GM23338 (cell line): ENCODE measurements at regions not wholly inside any gene's neighbourhood (a gene's known extent, or its start where the extent isn't known, plus 50 kb on each side); places are given as distances from the start of the nearest gene placed in this dataset.

Source experiments
- ATAC-seq: fragments of 200-7000 bp; cut with Tn5 transposase; 3 replicates; pipeline ENCODE4 v1.9.1; 2020
- DNase-seq: peaks from one replicate; pipeline ENCODE4 v3.0.0-alpha.2; 2015; ENCODE audit warnings: low spot score
- H2AFZ ChIP-seq: fragments of 200-600 bp; sonication (generic); 2 replicates; pipeline ENCODE4 v1.8.0; 2016; ENCODE audit warnings: antibody characterized with exemption, mild to moderate bottlenecking, moderate library complexity
- H3F3A ChIP-seq: fragments of 200-600 bp; sonication (generic); replicated peaks from 2 replicates; pipeline ENCODE4 v1.8.0; 2017; ENCODE audit warnings: antibody characterized with exemption, mixed run types, low read depth
- H3K27ac ChIP-seq: fragments of 200-600 bp; sonication (generic); 2 replicates; pipeline ENCODE4 v1.6.1; 2016; ENCODE audit warnings: low read depth
- H3K27me3 ChIP-seq: fragments of 200-600 bp; sonication (generic); 2 replicates; pipeline ENCODE4 v1.8.0; 2016; ENCODE audit warnings: mild to moderate bottlenecking, mixed run types, moderate library complexity; ENCODE audit not compliant: insufficient read depth
- H3K36me3 ChIP-seq: fragments of 200-600 bp; sonication (generic); 2 replicates; pipeline ENCODE4 v1.8.0; 2016; ENCODE audit warnings: mild to moderate bottlenecking; ENCODE audit not compliant: insufficient read depth
- H3K4me1 ChIP-seq: fragments of 200-600 bp; sonication (generic); 2 replicates; pipeline ENCODE4 v1.8.0; 2016; ENCODE audit warnings: mild to moderate bottlenecking, moderate library complexity; ENCODE audit not compliant: insufficient read depth
- H3K4me2 ChIP-seq: fragments of 200-600 bp; sonication (generic); 2 replicates; pipeline ENCODE4 v1.7.1; 2017; ENCODE audit warnings: mixed run types
- H3K4me3 ChIP-seq: fragments of 200-600 bp; sonication (generic); 2 replicates; pipeline ENCODE4 v1.6.1; 2016; ENCODE audit warnings: mixed run types
- H3K79me2 ChIP-seq: fragments of 200-600 bp; sonication (generic); replicated peaks from 2 replicates; pipeline ENCODE4 v1.8.0; 2017; ENCODE audit warnings: mild to moderate bottlenecking; ENCODE audit not compliant: insufficient read depth
- H3K9me2 ChIP-seq: fragments of 200-600 bp; sonication (generic); 2 replicates; pipeline ENCODE4 v1.8.0; 2017; ENCODE audit not compliant: insufficient read depth
- H4K20me1 ChIP-seq: fragments of 200-600 bp; sonication (generic); replicated peaks from 2 replicates; pipeline ENCODE4 v1.8.0; 2017; ENCODE audit warnings: mild to moderate bottlenecking; ENCODE audit not compliant: insufficient read depth
- H3K27ac Mint-ChIP-seq: 2 replicates; pipeline ENCODE4 v1.8.0; 2020; ENCODE audit warnings: inconsistent platforms, mild to moderate bottlenecking, moderate library complexity, mixed read lengths
- H3K27me3 Mint-ChIP-seq: 3 replicates; pipeline ENCODE4 v1.8.0; 2022; ENCODE audit warnings: low read depth, mild to moderate bottlenecking, moderate library complexity, mixed read lengths, inconsistent platforms; ENCODE audit not compliant: insufficient read depth, poor library complexity
- H3K36me3 Mint-ChIP-seq: 3 replicates; pipeline ENCODE4 v1.8.0; 2021; ENCODE audit warnings: low read depth, mild to moderate bottlenecking, inconsistent platforms, moderate library complexity, mixed read lengths
- H3K4me1 Mint-ChIP-seq: 3 replicates; pipeline ENCODE4 v1.8.0; 2020; ENCODE audit warnings: mild to moderate bottlenecking, inconsistent platforms, mixed read lengths
- H3K4me3 Mint-ChIP-seq: 3 replicates; pipeline ENCODE4 v1.8.0; 2021; ENCODE audit warnings: moderate library complexity, mild to moderate bottlenecking, inconsistent platforms, mixed read lengths
- H3K9me3 Mint-ChIP-seq: 3 replicates; pipeline ENCODE4 v1.8.0; 2020; ENCODE audit warnings: moderate library complexity, mild to moderate bottlenecking, inconsistent platforms, mixed read lengths
- CREB1 ChIP-seq: fragments of 250-450 bp; sonication (Bioruptor Pico); IDR thresholded peaks from 2 replicates; pipeline ENCODE4 v1.5.0; 2020; ENCODE audit warnings: low read depth, mild to moderate bottlenecking, moderate library complexity
- ETS1 ChIP-seq: IDR thresholded peaks from 2 replicates; pipeline ENCODE4 v1.6.1; 2016; ENCODE audit warnings: antibody characterized with exemption
- EZH2 ChIP-seq: fragments of 200-600 bp; sonication (generic); IDR thresholded peaks from one replicate; pipeline ENCODE4 v1.8.0; 2017; ENCODE audit warnings: antibody characterized with exemption, mild to moderate bottlenecking, low read depth; ENCODE audit not compliant: unreplicated experiment
- EZH2phosphoT487 ChIP-seq: fragments of 200-600 bp; sonication (generic); IDR thresholded peaks from one replicate; pipeline ENCODE4 v1.8.1; 2018; ENCODE audit warnings: antibody characterized with exemption; ENCODE audit not compliant: unreplicated experiment
- JUNB ChIP-seq: IDR thresholded peaks from one replicate; pipeline ENCODE4 v1.6.1; 2016; ENCODE audit warnings: antibody characterized with exemption; ENCODE audit not compliant: unreplicated experiment
- NANOG ChIP-seq: IDR thresholded peaks from 2 replicates; pipeline ENCODE4 v1.6.1; 2016; ENCODE audit warnings: antibody characterized with exemption, borderline replicate concordance
- POLR2AphosphoS5 ChIP-seq: IDR thresholded peaks from 2 replicates; pipeline ENCODE4 v1.6.1; 2016; ENCODE audit warnings: antibody characterized with exemption, low read depth
- STAT1 ChIP-seq: IDR thresholded peaks from one replicate; pipeline ENCODE4 v1.6.1; 2016; ENCODE audit warnings: antibody characterized with exemption; ENCODE audit not compliant: unreplicated experiment
- ZNF331 ChIP-seq: fragments of 250-450 bp; sonication (Bioruptor Pico); IDR thresholded peaks from 2 replicates; pipeline ENCODE4 v1.5.0; 2020; ENCODE audit warnings: low read depth, mild to moderate bottlenecking, moderate library complexity
- TF ChIP-seq, protein P1 (sequence below): fragments of 250-450 bp; sonication (Bioruptor Pico); IDR thresholded peaks from 2 replicates; pipeline ENCODE4 v1.5.0; 2020; ENCODE audit warnings: mild to moderate bottlenecking, moderate library complexity
- TF ChIP-seq, protein P2 (sequence below), 2 experiments: fragments of 200-600 bp in 1 of 2; sonication (generic) in 1 of 2; conservative IDR thresholded peaks; 2 replicates each; pipeline versions ENCODE4 v1.5.1 to v1.6.1; 2016 to 2017; ENCODE audit warnings: antibody characterized with exemption in 2 of 2, low read depth in 2 of 2, mild to moderate bottlenecking in 2 of 2, moderate library complexity in 1 of 2

DNA sequence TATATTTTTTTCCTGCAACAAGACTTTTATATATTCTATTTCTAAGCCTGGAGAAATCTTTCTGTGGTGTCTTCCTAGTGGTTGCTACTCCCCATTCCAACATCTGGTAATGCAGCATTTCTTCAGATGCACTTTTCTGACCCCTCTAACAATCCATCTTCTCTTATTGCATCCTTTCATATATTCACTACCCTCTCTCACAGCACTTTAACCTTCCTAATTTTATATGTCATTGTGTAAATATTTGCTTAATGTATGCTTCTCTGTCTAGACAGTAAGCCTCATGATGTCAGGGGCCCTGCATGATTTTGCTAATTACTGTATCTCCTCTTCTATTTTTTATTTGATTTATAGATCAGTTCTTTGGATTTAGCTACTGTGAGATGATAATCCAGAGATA lies 701.6 kb downstream of the KCNA4 start:
- Mint-ChIP-seq H3K4me1 (no peaks in the 10 kb centered on the region), H3K27me3 (no peaks in the 10 kb centered on the region), H3K9me3 (no peaks in the 10 kb centered on the region), H3K36me3 (no peaks in the 10 kb centered on the region), H3K27ac (no peak overlapping the region), H3K4me3 (no peak overlapping the region)
- no peaks in the 10 kb centered on the region for H3K79me2 ChIP-seq
- TF ChIP-seq EZH2 = no peak
- no peak for TF ChIP-seq NANOG
- TF ChIP-seq, protein P1, sequence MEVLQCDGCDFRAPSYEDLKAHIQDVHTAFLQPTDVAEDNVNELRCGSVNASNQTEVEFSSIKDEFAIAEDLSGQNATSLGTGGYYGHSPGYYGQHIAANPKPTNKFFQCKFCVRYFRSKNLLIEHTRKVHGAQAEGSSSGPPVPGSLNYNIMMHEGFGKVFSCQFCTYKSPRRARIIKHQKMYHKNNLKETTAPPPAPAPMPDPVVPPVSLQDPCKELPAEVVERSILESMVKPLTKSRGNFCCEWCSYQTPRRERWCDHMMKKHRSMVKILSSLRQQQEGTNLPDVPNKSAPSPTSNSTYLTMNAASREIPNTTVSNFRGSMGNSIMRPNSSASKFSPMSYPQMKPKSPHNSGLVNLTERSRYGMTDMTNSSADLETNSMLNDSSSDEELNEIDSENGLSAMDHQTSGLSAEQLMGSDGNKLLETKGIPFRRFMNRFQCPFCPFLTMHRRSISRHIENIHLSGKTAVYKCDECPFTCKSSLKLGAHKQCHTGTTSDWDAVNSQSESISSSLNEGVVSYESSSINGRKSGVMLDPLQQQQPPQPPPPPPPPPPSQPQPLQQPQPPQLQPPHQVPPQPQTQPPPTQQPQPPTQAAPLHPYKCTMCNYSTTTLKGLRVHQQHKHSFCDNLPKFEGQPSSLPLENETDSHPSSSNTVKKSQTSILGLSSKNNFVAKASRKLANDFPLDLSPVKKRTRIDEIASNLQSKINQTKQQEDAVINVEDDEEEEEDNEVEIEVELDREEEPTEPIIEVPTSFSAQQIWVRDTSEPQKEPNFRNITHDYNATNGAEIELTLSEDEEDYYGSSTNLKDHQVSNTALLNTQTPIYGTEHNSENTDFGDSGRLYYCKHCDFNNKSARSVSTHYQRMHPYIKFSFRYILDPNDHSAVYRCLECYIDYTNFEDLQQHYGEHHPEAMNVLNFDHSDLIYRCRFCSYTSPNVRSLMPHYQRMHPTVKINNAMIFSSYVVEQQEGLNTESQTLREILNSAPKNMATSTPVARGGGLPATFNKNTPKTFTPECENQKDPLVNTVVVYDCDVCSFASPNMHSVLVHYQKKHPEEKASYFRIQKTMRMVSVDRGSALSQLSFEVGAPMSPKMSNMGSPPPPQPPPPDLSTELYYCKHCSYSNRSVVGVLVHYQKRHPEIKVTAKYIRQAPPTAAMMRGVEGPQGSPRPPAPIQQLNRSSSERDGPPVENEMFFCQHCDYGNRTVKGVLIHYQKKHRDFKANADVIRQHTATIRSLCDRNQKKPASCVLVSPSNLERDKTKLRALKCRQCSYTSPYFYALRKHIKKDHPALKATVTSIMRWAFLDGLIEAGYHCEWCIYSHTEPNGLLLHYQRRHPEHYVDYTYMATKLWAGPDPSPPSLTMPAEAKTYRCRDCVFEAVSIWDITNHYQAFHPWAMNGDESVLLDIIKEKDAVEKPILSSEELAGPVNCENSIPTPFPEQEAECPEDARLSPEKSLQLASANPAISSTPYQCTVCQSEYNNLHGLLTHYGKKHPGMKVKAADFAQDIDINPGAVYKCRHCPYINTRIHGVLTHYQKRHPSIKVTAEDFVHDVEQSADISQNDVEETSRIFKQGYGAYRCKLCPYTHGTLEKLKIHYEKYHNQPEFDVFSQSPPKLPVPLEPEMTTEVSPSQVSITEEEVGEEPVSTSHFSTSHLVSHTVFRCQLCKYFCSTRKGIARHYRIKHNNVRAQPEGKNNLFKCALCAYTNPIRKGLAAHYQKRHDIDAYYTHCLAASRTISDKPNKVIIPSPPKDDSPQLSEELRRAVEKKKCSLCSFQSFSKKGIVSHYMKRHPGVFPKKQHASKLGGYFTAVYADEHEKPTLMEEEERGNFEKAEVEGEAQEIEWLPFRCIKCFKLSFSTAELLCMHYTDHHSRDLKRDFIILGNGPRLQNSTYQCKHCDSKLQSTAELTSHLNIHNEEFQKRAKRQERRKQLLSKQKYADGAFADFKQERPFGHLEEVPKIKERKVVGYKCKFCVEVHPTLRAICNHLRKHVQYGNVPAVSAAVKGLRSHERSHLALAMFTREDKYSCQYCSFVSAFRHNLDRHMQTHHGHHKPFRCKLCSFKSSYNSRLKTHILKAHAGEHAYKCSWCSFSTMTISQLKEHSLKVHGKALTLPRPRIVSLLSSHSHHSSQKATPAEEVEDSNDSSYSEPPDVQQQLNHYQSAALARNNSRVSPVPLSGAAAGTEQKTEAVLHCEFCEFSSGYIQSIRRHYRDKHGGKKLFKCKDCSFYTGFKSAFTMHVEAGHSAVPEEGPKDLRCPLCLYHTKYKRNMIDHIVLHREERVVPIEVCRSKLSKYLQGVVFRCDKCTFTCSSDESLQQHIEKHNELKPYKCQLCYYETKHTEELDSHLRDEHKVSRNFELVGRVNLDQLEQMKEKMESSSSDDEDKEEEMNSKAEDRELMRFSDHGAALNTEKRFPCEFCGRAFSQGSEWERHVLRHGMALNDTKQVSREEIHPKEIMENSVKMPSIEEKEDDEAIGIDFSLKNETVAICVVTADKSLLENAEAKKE (CRISPR knock-in tag) = no peak
- no peak for TF ChIP-seq EZH2phosphoT487
- no peak for TF ChIP-seq JUNB
- no peak for TF ChIP-seq ETS1
- TF ChIP-seq, protein P2, sequence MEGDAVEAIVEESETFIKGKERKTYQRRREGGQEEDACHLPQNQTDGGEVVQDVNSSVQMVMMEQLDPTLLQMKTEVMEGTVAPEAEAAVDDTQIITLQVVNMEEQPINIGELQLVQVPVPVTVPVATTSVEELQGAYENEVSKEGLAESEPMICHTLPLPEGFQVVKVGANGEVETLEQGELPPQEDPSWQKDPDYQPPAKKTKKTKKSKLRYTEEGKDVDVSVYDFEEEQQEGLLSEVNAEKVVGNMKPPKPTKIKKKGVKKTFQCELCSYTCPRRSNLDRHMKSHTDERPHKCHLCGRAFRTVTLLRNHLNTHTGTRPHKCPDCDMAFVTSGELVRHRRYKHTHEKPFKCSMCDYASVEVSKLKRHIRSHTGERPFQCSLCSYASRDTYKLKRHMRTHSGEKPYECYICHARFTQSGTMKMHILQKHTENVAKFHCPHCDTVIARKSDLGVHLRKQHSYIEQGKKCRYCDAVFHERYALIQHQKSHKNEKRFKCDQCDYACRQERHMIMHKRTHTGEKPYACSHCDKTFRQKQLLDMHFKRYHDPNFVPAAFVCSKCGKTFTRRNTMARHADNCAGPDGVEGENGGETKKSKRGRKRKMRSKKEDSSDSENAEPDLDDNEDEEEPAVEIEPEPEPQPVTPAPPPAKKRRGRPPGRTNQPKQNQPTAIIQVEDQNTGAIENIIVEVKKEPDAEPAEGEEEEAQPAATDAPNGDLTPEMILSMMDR (conservative IDR thresholded peaks at IDR 0.05; ENCODE audit: low read depth in 2 of 2) = no peak
- no peak for TF ChIP-seq POLR2AphosphoS5
- no peak for TF ChIP-seq STAT1
- no peak for TF ChIP-seq ZNF331 (CRISPR knock-in tag)
- TF ChIP-seq CREB1 (CRISPR knock-in tag) = no peak
- no peaks in the 10 kb centered on the region for H3K27me3 ChIP-seq
- H3K36me3 ChIP-seq = no peaks in the 10 kb centered on the region
- no peaks in the 10 kb centered on the region for H3K9me2 ChIP-seq
- DNase-seq (no peak), ATAC-seq (no peak)
- H2AFZ ChIP-seq = no peak overlapping the region
- no peaks in the 10 kb centered on the region for H3K4me1 ChIP-seq
- no peaks in the 10 kb centered on the region for H4K20me1 ChIP-seq
- H3K4me3 ChIP-seq = no peak overlapping the region
- no peak overlapping the region for H3K27ac ChIP-seq
- H3K4me2 ChIP-seq = no peak overlapping the region
- no peaks in the 10 kb centered on the region for H3F3A ChIP-seq
